Left ventricle myocardium inferior (tissue), 1 donor: ENCODE measurements at regions not wholly inside any gene's neighbourhood (a gene's known extent, or its start where the extent isn't known, plus 50 kb on each side); places are given as distances from the start of the nearest gene placed in this dataset.

Experiments
- DNase-seq: peaks from one replicate; pipeline ENCODE4 v3.0.0-alpha.2; 2020
- H3K27ac ChIP-seq: fragments of 200-600 bp; replicated peaks from 2 replicates; pipeline ENCODE4 v1.8.0; 2021
- H3K27me3 ChIP-seq: fragments of 200-600 bp; 2 replicates; pipeline ENCODE4 v1.8.0; 2021; ENCODE audit warnings: low read depth
- H3K36me3 ChIP-seq: fragments of 200-600 bp; 2 replicates; pipeline ENCODE4 v1.8.0; 2021
- H3K4me1 ChIP-seq: fragments of 200-600 bp; 2 replicates; pipeline ENCODE4 v1.8.0; 2021
- H3K4me3 ChIP-seq: fragments of 200-600 bp; 2 replicates; pipeline ENCODE4 v1.8.0; 2021; ENCODE audit warnings: mild to moderate bottlenecking, moderate library complexity
- H3K9me3 ChIP-seq: fragments of 200-600 bp; replicated peaks from 2 replicates; pipeline ENCODE4 v1.8.0; 2021
- intact Hi-C: fragments of 100-400 bp; cut with micrococcal nuclease; formaldehyde crosslinking; loops from one replicate; pipeline ENCODE4 v1.11.0; 2022
- TF ChIP-seq, protein P1 (sequence below): fragments of 200-600 bp; IDR thresholded peaks from 2 replicates; pipeline ENCODE4 v1.8.0; 2021; ENCODE audit warnings: antibody characterized with exemption, mild to moderate bottlenecking, borderline replicate concordance
- donor health status: DM: no; HTN: yes; CAD: no; lungs with severe emphysema.

DNA sequence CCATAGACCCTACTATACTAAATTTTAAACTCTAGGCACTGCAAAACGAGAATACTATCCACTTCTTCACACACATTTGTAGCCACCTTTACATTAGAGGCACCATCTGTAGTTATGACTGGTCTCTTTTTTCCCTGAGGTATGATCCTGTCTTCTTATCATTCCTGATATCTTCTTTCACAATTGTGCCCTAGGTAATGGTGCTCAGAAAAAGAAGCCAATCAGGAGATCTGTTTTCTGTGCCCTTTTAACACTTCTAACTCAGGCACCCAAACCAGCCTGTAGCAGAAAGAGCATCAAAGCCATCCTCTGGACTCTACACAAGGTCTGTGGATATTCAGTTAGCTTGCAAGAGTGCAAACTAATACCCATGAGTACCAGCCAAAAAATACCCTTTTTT, 149.7 kb upstream of the SGK1 start:
- DNase-seq: no peak
- Histone ChIP-seq H3K4me3 (no peak overlapping the region), H3K4me1 (peaks cover 5% of the 10 kb centered on the region), H3K36me3 (no peaks in the 10 kb centered on the region), H3K27ac (no peak overlapping the region), H3K27me3 (no peaks in the 10 kb centered on the region), H3K9me3 (no peaks in the 10 kb centered on the region)
- TF ChIP-seq, protein P1, sequence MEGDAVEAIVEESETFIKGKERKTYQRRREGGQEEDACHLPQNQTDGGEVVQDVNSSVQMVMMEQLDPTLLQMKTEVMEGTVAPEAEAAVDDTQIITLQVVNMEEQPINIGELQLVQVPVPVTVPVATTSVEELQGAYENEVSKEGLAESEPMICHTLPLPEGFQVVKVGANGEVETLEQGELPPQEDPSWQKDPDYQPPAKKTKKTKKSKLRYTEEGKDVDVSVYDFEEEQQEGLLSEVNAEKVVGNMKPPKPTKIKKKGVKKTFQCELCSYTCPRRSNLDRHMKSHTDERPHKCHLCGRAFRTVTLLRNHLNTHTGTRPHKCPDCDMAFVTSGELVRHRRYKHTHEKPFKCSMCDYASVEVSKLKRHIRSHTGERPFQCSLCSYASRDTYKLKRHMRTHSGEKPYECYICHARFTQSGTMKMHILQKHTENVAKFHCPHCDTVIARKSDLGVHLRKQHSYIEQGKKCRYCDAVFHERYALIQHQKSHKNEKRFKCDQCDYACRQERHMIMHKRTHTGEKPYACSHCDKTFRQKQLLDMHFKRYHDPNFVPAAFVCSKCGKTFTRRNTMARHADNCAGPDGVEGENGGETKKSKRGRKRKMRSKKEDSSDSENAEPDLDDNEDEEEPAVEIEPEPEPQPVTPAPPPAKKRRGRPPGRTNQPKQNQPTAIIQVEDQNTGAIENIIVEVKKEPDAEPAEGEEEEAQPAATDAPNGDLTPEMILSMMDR: no peak
- intact Hi-C loops: no loop called here

DNA sequence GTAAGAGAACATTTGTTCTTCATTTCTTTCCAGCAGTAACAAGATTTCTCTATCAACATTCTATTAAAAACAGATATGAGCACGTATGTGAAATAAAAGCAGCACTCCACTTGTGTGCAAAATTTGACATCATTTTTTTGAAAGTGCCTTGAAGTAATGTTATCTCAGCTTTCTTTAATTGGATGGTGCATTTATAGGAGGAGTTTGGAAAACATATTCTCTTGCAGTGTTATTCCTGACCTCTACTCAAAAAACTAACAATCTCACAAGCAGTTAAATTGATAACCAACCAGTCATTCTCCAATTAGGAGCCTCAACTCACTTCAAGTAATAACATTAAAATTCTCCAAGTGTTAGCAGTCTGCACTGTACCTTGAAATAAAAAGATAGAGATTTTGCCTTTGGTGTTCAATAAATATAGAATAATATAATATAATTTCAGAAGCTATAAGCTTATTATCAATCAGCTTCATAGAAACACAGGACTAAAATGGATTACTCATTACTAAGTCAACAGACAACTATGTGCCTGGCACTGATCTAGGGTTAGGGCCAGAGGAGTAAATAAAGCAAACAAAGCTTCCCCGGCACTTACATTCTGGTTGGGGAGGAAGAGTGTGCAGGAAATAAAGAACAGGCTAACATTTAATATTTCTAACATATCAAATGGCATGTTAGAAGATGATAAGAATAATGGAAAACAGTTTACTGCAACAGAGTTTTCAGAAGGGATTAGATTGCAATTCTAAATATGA, 149.0 kb upstream of the SGK1 start:
- no peak overlapping the region for H3K27ac ChIP-seq
- intact Hi-C loops: no loop called here

DNA sequence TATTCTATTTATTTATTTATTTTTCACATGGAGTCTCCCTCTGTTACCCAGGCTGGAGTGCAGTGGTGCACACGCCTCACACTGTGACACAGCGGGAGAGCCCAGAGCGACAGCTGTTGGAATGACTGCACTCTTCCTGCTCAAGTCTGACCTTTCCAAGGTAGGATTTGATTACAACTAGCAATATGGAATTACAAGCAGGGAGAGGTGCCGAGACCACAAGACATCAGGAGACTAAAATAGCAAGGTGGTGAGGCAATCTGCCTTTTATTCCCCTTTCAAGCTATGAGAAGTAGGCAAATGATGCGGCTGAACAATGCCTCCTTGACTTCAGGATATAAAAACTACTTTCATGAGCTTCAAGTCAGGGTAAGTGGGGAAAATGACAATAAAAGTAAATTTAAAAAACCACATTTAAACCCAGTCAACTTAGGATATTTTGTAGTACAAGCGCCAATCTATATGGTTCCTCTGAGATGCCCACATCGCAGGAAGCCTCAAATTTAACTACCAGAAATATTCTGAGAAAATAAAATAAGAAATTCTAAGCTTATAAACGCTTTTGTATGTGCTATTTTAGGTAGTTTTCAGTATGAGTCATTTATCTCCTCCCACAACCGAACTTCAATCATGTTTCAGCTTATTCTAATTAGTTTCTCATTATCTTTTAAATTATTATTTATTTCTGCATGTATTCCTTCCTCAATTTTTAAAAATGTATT, 146.9 kb upstream of the SGK1 start:
- no peak for DNase-seq
- Histone ChIP-seq H3K4me1 (peaks cover 5% of the 10 kb centered on the region), H3K36me3 (no peaks in the 10 kb centered on the region), H3K4me3 (no peak overlapping the region), H3K27ac (no peak overlapping the region), H3K9me3 (no peaks in the 10 kb centered on the region), H3K27me3 (no peaks in the 10 kb centered on the region)
- TF ChIP-seq, protein P1: no peak
- intact Hi-C loops: no loop called here

More for the DNA sequence above, 149.0 kb upstream of the SGK1 start:
- H3K4me1 ChIP-seq: peaks cover 5% of the 10 kb centered on the region
- no peak overlapping the region for H3K4me3 ChIP-seq
- no peaks in the 10 kb centered on the region for H3K36me3 ChIP-seq
- no peak for DNase-seq
- no peaks in the 10 kb centered on the region for H3K9me3 ChIP-seq
- no peaks in the 10 kb centered on the region for H3K27me3 ChIP-seq
- TF ChIP-seq, protein P1: no peak

DNA sequence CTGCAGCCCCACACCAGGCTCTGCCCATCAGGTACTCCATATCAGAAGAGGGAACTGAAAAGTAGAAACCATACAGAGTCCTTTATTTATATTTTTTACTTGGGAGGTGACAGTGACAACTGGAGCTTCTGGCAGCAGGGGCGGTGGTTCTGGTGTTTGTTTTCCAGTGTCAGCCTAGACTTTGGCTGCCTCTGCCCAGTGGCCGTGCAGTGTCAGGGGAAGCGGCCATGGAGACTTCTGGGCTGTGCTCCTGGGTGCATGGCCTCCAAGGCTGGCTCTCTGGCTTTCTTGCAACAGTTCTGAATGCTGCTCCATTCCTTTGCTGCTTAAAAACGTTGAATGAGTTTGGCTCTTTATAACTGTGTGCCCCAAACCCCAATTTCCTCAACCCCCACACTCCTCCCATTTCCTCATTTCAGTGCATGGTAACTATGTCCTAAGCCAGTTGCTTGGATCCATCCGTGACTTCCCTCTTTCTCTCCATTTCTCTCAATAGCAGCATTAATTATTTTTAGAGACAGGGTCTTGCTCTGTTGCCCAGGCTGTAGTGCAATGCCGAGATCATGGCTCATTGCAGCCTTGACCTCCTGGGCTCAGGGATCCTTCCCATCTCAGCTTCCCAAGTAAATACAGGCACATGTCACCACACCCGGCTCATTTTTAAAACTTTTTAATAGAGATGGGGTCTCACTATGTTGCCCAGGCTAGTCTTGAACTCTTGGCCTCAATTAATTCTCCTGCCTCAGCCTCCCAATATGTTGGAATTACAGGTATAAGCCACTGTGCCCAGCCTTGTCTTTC, 141.1 kb upstream of the SGK1 start:
- DNase-seq: no peak
- TF ChIP-seq, protein P1: no peak
- Histone ChIP-seq H3K9me3 (no peaks in the 10 kb centered on the region), H3K27ac (no peak overlapping the region), H3K4me1 (no peaks in the 10 kb centered on the region), H3K4me3 (no peak overlapping the region), H3K36me3 (no peaks in the 10 kb centered on the region), H3K27me3 (no peaks in the 10 kb centered on the region)
- intact Hi-C loops: no loop called here

GRCh38 chr6:134457941-134458340, 140.0 kb upstream of the SGK1 start:
- no peaks in the 10 kb centered on the region for H3K4me1 ChIP-seq
- TF ChIP-seq, protein P1: no peak
- no peak overlapping the region for H3K27ac ChIP-seq
- H3K9me3 ChIP-seq: no peaks in the 10 kb centered on the region
- H3K4me3 ChIP-seq: no peak overlapping the region
- no peaks in the 10 kb centered on the region for H3K36me3 ChIP-seq
- intact Hi-C loops: no loop called here
- no peak for DNase-seq
- no peaks in the 10 kb centered on the region for H3K27me3 ChIP-seq
